HG02884 (cell line): ENCODE measurements at regions not wholly inside any gene's neighbourhood (a gene's known extent, or its start where the extent isn't known, plus 50 kb on each side); places are given as distances from the start of the nearest gene placed in this dataset.

Source experiments
- ATAC-seq: cut with Tn5 transposase; IDR thresholded peaks from one replicate; pipeline ENCODE4 v1.9.1; 2021; ENCODE audit warnings: mild to moderate bottlenecking, moderate library complexity; ENCODE audit not compliant: unreplicated experiment

DNA sequence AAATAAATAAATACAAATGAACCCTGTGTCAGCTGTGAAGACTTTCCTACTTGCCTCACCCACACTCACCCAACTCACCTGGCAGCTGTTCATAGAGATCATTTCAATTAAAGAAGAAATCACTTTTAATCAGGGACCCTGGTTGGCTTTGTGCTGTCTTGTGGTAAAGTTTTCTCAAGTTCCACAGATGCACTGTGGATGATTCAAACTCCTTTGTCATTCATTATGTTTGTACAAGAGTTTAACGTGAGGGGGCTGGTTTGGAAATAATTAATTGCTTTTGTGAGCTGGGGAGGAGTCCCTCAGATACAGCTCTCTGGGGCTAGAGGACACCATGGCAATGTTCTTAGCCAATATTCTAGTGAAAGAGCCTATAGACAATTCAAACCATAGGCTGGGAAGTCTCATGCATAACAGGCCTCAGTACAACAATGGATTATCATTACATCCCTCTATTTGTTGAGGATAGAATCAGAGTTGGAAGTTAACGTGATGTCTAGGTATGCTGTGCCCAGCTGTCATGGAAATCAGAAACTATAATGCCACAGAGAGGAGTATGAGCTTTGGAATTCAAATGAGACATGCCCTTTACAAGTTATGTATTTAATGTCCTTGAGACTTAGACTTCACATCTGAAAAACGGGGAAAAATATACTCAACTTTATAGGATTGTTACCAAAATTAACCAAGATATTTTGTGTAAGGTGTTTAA is 698.5 kb downstream of the KCNA4 start:
- ATAC-seq = no peak

GRCh38 chr11:29317694-29318093 is 699.1 kb downstream of the KCNA4 start:
- no peak for ATAC-seq

- no peak for ATAC-seq
These were observed 701.6 kb downstream of the KCNA4 start for GRCh38 chr11:29315275-29315674.

DNA sequence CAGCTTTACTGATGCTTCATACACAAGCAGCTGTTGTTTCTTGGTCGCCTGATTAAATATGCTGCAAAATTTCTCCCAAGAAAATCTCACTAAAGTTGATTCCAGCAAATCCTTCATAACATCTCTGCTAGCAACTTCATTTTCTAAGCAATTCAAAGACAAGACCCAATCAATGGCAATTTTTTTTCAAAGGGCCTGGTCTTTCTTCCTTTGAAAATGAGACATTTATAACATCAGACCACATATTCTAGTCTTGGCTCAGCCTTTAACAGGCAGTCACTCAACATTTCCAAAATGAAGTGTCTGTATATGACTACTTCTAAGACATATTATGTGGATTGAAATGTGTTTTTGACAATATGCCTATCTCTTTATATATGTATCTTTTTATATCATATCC is 702.6 kb downstream of the KCNA4 start:
- ATAC-seq = no peak

DNA sequence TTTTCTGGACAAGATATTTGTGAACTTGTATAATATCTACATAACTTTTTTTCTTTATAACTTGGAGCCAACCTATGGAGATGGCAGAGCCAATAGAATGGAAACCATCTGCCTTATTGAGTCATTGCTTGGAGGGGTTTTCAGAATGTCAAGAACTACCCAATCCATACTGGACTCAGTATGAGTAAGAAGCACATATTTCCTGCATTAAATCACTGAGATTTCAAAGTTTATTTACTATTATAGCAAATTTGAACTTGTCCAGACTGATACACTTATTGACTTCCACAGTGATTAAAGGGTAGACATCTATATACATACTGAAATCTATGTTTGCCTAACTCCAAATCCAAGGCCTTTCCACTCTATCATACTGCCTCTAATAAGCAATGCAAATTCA is 704.0 kb downstream of the KCNA4 start:
- no peak for ATAC-seq

DNA sequence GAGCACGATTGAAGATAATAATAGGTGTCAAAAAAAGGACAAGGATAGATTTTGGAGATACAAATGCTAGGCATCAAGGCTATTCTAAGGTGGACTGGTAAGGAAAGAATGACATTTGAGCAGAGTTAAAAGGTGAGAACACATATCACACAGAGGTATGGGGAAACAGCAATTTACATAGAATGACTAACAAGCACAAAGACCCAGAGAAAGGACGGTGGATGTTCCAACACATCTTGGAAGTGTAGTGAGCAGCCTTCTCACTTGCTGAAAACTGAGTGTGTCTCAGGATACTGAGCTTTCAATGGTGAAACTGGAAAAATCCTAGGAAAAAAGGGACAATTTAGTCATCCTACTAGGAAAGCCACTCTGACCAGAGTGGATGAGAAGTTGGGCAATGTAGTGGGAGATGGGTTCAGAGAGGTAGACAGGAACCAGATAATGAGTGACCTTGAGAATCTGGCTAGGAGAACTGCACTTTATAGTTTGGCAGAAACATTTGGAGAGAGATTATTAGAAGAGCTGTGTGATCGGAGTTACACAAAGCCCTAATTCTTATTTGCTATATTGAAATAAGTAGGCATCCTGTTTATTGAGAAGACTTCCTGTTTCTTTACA is 706.0 kb downstream of the KCNA4 start:
- ATAC-seq = no peak

DNA sequence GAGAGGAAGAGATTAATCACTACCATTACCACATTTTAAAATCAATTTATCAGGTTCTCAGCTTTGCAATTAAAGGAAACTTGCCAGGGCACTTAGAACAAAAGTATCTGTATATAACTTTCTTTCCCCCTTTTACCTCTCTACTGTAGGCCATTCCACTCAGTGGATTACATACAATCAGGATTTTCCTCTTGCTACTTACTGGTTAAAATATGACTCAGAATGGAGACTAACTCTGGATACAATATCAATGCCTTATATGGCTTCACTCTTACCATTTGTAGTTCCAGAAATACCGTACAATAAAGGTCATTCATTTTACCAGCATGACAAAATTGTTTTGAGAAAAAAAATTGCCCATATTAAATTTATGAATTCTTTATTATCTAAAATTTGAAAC is 706.8 kb downstream of the KCNA4 start:
- no peak for ATAC-seq

GRCh38 chr11:29306527-29306926 is 710.3 kb downstream of the KCNA4 start:
- no peak for ATAC-seq

DNA sequence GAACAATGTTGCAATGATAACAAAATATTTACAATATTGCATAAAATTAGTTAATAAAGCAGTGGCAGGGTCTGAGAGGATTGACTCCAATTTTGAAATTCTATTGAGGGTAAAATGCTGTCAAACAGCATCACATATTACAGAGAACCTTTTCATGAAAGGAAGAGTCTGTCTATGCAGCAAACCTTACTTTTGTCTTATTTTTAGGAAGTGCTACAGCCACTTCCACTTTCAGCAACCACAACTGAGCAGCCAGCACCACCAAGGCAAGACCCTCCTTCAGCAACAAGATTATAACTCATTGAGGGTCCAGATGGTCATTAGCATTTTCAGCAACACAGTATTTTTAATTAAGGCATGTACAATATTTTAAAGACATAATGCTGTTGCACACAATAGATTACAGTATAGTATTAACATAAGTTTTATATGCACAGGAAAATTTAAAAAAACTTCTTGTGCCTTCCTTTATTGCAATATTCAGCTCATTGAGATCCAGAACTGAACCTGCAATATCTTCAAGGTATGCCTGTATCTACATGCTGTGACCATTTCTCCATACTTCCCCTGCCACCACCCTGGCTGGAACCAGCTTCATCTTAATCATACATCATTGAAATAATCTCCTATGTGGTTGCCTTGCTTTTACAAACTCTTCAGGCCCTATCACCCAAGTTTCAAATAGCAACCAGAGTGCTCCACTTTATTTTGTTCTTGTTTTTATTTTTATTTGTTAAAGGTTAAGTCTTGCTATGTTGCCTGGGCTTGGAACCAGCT is 711.2 kb downstream of the KCNA4 start:
- ATAC-seq = no peak

DNA sequence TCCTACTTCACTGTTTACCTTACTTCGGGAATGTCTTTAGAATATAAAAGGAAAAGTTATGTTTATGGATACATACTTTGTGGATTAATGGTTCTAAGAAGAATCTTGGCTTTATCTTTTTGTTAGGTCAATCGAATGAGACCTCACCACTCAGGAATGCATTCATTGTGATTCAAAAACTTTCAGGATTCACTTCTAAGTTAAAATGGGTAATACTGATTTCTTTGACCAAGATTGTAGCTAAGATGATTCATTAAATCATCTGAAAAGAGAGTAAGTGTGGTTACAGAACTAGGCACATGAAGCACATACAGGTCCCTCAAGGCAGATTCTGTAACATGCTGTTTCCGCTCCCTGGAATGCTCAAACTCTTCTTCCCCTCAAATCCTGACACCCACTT is 716.4 kb downstream of the KCNA4 start:
- no peak for ATAC-seq

DNA sequence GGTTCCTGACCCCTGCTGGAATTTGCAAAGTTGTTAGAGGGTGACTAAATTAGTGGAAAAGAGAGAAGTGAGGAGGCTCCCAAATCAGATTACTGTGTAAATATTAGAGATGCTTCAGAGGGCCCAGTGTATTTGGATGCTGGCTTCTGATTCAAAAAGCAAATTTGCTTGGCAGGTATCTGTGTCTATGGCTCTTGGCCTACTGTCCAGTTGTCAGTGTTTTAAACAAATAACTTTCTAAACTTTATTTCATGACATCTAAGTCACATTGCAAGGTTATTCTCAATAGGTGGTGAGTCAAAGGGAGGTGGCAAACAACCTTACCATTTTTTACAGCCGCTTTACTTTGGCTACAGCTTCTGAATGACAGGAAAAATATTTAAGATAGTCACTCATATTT is 720.1 kb downstream of the KCNA4 start:
- no peak for ATAC-seq

DNA sequence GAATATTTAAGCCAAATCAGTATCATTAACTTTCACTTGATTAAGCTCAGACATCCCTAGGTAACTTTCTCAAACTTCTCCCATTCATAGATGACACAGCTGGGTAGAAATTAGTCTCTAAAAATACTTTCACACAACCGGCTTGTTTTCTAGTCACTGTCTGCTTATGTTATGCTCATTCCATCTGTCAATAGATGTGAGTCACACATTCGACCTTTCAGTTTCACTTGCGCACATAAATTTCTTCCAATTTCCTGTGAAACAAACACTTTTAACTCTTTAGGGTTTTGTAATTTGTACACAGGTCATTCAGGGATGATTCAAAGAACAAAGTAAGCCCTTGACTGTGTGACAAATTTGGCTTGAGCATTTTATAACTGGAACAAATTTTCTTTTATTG is 723.0 kb downstream of the KCNA4 start:
- ATAC-seq = peak; percentile 55

DNA sequence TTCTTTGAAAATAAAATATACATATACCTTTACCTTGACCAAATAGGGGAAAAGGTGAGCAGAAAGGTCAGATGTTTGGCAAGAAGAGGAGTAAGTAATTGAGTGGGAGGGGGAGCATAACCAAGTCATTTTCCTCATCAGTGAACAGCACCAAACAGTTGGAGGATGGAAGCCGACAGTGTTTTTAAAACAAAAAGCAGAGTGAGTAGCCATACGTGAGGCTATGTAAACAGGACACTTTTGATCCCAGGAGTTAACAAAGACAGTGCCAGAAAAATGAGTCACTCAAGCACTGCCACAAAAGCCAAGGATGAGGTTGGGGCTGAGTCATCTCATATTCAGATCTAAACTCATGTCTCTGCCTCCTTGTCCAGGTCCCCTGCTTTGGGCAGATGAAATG is 734.7 kb downstream of the KCNA4 start:
- ATAC-seq = no peak

- no peak for ATAC-seq
These were observed 735.5 kb downstream of the KCNA4 start for GRCh38 chr11:29281271-29281777.

- no peak for ATAC-seq
These were observed 736.4 kb downstream of the KCNA4 start for GRCh38 chr11:29280452-29280851.

DNA sequence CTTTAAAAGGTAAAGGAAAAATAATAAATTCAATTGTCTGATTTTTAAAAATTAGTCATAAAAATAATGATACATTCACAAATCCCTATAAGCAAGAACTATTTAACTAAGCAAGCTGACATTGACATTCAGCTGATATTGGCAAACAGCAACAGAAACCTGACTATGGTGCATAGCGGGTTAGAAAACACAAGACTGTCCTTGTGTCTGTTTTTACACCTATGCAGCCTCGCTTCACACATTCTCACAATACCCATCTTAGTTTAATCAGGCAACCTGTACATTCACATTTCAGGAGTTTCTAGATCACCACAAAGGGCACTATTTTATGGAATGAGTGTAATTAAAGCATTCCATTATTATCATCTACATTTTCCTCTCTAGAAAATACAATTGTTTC is 737.1 kb downstream of the KCNA4 start:
- ATAC-seq = no peak

DNA sequence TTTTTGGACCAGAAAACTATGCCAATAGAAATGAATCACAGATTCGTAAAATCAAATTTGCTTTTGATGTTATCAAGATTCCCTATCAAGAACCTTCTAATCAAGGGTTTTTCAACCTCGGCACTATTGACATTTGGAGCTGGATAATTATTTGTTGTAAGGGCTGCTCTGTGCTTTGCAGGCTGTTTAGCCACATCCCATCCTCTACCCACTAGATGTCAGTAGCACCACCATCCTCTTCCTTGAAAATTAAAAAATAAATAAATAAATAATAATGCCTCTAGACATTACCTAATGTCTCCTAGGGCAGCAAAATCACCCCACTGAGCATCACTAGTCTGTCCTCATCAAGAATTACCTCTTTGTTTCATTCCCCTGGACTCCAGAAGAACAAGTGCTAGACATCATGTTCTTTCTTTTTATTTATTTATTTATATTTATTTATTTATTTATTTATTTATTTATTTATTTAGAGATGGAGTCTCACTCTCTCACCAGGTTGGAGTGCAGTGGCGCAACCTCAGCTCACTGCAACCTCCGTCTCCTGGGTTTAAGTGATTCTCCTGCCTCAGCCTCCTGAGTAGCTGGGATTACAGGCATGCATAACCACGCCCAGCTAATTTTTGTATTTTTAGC is 744.7 kb downstream of the KCNA4 start:
- ATAC-seq = no peak

DNA sequence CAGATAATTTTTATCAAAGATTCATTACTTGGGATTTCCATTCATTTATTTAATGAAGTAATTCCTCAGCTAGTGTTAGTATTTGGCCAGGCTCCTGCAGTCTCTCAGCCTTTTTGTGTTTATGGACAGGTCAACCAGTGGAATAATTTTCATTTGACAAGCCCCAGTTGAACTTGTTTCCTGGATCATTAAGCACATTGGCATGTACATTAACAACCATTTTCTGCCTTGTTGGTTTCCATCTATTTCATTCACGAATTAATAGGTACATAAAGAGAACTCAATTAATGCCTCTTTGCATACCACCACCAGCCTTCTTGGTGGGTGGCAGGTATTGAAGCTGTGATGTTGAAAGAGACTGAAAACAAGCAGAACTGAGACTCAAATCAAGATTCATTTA is 745.2 kb downstream of the KCNA4 start:
- ATAC-seq = no peak

GRCh38 chr11:29268733-29269132 is 748.1 kb downstream of the KCNA4 start:
- no peak for ATAC-seq

GRCh38 chr11:29265792-29266191 is 751.0 kb downstream of the KCNA4 start:
- ATAC-seq = no peak

DNA sequence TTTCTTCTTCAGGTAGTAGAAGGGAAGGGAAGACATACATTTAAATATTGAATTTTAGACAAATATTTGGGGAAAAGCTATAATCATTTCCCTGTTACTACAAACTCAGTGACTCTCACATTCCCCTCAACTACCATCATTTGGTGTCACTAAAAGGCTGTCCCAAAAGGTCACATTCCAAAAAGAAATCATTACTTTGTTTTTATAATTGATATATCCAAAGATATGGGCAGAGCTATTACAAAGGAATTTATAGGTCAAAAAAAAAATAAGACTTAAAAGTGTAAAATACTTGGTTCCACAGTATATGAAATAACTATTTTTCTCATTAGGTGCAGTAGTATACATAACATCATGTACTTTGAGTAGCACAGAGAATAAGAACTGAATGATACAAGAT is 751.4 kb downstream of the KCNA4 start:
- no peak for ATAC-seq
